Neural cell (in vitro differentiated cells): ENCODE measurements at regions not wholly inside any gene's neighbourhood (a gene's known extent, or its start where the extent isn't known, plus 50 kb on each side); places are given as distances from the start of the nearest gene placed in this dataset.

Experiments
- H2AFZ ChIP-seq: fragments of 200-600, 300-800 bp; sonication (generic), shearing (Covaris generic); 2 replicates; pipeline ENCODE4 v1.6.0; 2014; ENCODE audit warnings: low read depth, mild to moderate bottlenecking, antibody characterized with exemption, low read length, moderate library complexity
- H3F3A ChIP-seq: fragments of 200-600 bp; shearing (Covaris generic); 2 replicates; pipeline ENCODE4 v1.6.1; 2016; ENCODE audit warnings: mild to moderate bottlenecking, moderate library complexity, mixed read lengths, antibody characterized with exemption, low read length; ENCODE audit not compliant: insufficient read depth, poor library complexity, severe bottlenecking
- H3K27ac ChIP-seq: fragments of 200-600, 300-800 bp; sonication (generic), shearing (Covaris generic); 2 replicates; pipeline ENCODE4 v1.5.1; 2014; ENCODE audit warnings: mild to moderate bottlenecking, low read length, moderate library complexity
- H3K27me3 ChIP-seq: fragments of 300-800, 200-600 bp; sonication (generic), shearing (Covaris generic); 2 replicates; pipeline ENCODE4 v1.6.0; 2014; ENCODE audit warnings: mild to moderate bottlenecking, low read depth, low read length, moderate library complexity; ENCODE audit not compliant: insufficient read depth
- H3K36me3 ChIP-seq: fragments of 300-800, 200-600 bp; sonication (generic), shearing (Covaris generic); 2 replicates; pipeline ENCODE4 v1.5.1; 2014; ENCODE audit warnings: mild to moderate bottlenecking, antibody characterized with exemption, low read length, moderate library complexity; ENCODE audit not compliant: insufficient read depth
- H3K4me2 ChIP-seq: fragments of 300-800, 200-600 bp; sonication (generic), shearing (Covaris generic); 2 replicates; pipeline ENCODE4 v1.6.0; 2014; ENCODE audit warnings: mild to moderate bottlenecking, low read length
- H3K4me3 ChIP-seq: fragments of 300-800, 200-600 bp; sonication (generic), shearing (Covaris generic); 2 replicates; pipeline ENCODE4 v1.5.1; 2014; ENCODE audit warnings: mild to moderate bottlenecking, low read length, moderate library complexity
- H3K79me2 ChIP-seq: fragments of 200-600 bp; shearing (Covaris generic); replicated peaks from 2 replicates; pipeline ENCODE4 v1.6.0; 2014; ENCODE audit warnings: mild to moderate bottlenecking, low read length, moderate library complexity; ENCODE audit not compliant: insufficient read depth
- H3K9ac ChIP-seq: fragments of 300-800, 200-600 bp; sonication (generic), shearing (Covaris generic); 2 replicates; pipeline ENCODE4 v1.6.1; 2016; ENCODE audit warnings: mild to moderate bottlenecking, low read length, mixed read lengths
- H3K9me2 ChIP-seq: fragments of 200-600 bp; shearing (Covaris generic); 2 replicates; pipeline ENCODE4 v1.6.1; 2016; ENCODE audit warnings: mild to moderate bottlenecking, low read length, mixed read lengths; ENCODE audit not compliant: insufficient read depth
- H3K9me3 ChIP-seq: fragments of 200-600, 300-800 bp; sonication (generic), shearing (Covaris generic); 2 replicates; pipeline ENCODE4 v1.6.1; 2016; ENCODE audit warnings: mild to moderate bottlenecking, mixed run types, low read length, moderate library complexity, mixed read lengths
- H4K20me1 ChIP-seq: fragments of 200-600 bp; shearing (Covaris generic); 2 replicates; pipeline ENCODE4 v1.6.1; 2016; ENCODE audit warnings: mild to moderate bottlenecking, mixed run types; ENCODE audit not compliant: insufficient read depth
- RAD21 ChIP-seq: fragments of 450-650 bp; conservative IDR thresholded peaks from 2 replicates; pipeline ENCODE4 v1.6.1; 2014; ENCODE audit warnings: antibody characterized with exemption, mild to moderate bottlenecking, moderate library complexity
- SMC3 ChIP-seq: fragments of 450-650 bp; conservative IDR thresholded peaks from 2 replicates; pipeline ENCODE4 v1.6.1; 2014; ENCODE audit warnings: antibody characterized with exemption, mild to moderate bottlenecking, moderate library complexity; ENCODE audit not compliant: poor library complexity
- small RNA-seq, 3 experiments: library from RNA; depleted of rRNA; stranded (forward); fragments of <200 nt; gene quantifications; one replicate each; pipeline ENCODE3, GENCODE V24; 2012

DNA sequence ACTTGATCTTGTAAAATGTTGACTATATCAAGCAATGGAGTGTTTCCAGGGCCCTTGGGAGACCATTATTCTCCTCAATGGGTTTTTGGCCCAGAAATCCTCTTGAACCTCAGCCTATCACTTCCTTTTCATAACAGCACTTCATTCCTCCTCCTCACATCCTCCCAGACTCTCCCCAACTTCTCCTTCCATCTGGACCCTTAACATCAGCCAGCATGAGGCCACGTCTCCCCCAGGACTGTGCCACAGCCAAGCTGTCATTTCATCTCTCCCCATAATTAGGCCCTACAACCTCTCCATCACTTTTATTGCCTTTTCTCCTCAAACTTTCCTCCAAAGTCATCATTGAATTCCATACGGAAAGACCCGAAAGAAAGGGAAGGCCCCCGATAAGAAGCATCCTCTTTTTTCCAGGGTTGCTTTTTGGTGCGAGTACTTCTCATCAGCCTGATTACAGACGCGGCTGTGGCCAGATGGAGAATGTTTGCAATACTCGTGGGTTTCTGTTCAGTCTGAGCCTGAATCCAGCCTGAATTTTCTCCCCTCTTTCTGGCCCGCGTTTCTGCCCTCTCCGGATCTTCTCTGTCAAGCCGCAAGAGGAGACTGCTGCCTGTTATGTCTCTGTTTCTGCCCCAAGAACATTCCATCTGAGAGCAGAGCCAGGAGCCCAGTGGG lies 52.7 kb upstream of the SLC25A33 start:
- Histone ChIP-seq H3K9me3 (no peaks in the 10 kb centered on the region), H3K4me2 (no peak overlapping the region)
- no peak for TF ChIP-seq RAD21
- no peak for TF ChIP-seq SMC3

More for the DNA sequence above, 52.7 kb upstream of the SLC25A33 start:
- H2AFZ ChIP-seq: no peak overlapping the region
- H3F3A ChIP-seq: no peaks in the 10 kb centered on the region
- H3K9me2 ChIP-seq: no peaks in the 10 kb centered on the region
- H3K36me3 ChIP-seq: no peaks in the 10 kb centered on the region
- no peaks in the 10 kb centered on the region for H4K20me1 ChIP-seq
- no peak overlapping the region for H3K9ac ChIP-seq
- H3K27ac ChIP-seq: no peak overlapping the region
- no peaks in the 10 kb centered on the region for H3K79me2 ChIP-seq
- H3K4me3 ChIP-seq: no peak overlapping the region
- H3K27me3 ChIP-seq: no peaks in the 10 kb centered on the region

Small RNA genes lying in the stretch of these regions (small RNA-seq; reads per million reads assigned to genes)
- 0 reads per million in 3 experiments for gene RNA5SP40
